GM19324 (cell line): ENCODE measurements at regions not wholly inside any gene's neighbourhood (a gene's known extent, or its start where the extent isn't known, plus 50 kb on each side); places are given as distances from the start of the nearest gene placed in this dataset.
A peak's percentile ranks its signal among the peaks of the same experiment; 100 is the strongest.
"Not testable (repeated sequence)": the region's sequence is repeated elsewhere in the genome, so short reads cannot be mapped to it uniquely, and the experiment has no call there.

Source experiments
- ATAC-seq: cut with Tn5 transposase; IDR thresholded peaks from one replicate; pipeline ENCODE4 v1.9.1; 2021; ENCODE audit warnings: mild to moderate bottlenecking, moderate library complexity; ENCODE audit not compliant: unreplicated experiment, low FRiP score

- ATAC-seq, result no peak
These were observed 860.3 kb upstream of the NDST4 start for GRCh38 chr4:115973768-115974167.

DNA sequence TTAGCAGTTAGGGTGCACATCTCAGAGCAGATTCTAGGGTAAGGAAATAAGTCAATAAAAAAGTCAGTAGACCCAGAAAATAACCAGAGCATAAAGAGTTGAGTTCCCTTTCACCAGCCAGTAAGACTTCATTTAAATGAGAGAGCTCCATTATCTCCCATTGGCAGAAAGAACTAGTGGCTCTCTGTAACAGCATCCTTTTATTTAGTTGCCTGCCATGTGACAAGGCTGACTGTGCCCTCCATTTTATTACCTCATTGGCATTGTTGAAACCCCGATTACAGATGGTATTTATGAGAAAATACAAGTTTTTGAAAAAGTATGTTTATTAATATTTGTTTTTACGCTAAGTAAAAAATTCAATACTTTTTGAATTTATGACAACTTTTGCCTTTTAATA lies 859.5 kb upstream of the NDST4 start:
- ATAC-seq, result no peak

- ATAC-seq, result no peak
These were observed 857.4 kb upstream of the NDST4 start for GRCh38 chr4:115970859-115971258.

DNA sequence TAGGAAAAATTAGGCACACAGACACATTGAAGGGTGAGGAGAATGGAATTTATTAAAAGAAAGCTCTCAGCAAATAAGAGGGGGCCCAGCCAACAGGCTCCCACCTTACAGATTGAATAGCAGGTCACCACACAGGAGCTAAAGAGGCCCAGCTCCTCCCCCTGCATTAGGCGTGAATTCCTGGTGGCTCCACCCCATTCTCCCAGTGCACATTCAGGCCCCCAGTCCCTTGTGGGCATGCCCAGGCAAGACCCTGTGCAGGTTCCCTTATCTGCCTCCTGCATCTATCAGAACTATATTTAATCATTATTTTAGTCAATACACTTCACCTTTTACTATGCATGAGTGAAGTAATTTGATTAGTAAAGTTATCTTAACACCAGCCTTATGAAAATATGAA lies 856.3 kb upstream of the NDST4 start:
- ATAC-seq, result no peak

- ATAC-seq, result no peak
These were observed 852.2 kb upstream of the NDST4 start for GRCh38 chr4:115965588-115965987.

DNA sequence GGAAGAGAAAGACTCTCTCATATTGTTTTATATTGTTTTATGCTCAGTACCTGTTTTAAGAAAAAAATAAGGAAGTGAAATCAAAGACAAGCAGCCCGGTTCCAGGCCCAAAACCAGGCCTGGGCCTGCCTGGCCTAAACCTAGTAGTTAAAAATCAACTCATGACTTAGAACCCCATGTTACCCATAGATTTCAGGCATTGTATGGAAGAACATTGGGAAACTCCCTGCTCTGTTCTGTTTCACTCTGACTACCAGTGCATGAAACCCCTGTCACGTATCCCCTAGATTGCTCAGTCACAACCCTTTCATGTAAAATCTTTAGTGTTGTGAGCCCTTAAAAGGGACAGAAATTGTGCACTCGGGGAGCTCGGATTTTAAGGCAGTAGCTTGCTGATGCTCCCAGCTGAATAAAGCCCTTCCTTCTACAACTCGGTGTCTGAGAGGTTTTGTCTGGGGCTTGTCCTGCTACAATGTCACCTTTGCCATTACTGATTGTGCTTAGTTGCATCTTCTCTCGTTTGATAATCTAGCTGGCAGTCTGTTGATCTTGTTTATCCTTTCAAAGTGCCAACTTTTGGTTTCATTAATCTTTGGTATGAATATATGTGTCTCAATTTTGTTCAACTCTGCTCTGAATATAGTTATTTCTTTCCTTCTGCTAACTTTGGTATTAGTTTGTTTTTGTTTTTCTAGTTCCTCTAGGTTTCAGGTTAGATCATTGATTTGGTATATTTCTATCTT lies 842.8 kb upstream of the NDST4 start:
- peak; percentile 73 for ATAC-seq

DNA sequence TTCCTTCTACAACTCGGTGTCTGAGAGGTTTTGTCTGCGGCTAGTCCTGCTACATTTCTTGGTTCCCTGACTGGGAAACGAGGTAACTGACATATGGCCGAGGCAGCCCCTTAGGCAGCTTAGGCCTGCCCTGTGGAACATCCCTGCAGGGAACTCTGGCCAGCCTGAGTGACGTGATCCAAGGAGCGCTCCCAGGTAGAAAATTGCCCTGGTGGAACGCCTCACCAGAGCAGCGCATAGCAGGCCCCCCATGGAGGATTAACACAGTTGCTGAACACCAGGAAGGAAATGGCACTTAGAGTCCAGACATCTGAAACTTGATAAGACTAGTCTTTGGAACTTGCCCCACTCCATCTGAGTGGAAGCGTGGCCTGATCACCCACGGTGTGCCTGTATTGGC lies 837.4 kb upstream of the NDST4 start:
- no peak for ATAC-seq

DNA sequence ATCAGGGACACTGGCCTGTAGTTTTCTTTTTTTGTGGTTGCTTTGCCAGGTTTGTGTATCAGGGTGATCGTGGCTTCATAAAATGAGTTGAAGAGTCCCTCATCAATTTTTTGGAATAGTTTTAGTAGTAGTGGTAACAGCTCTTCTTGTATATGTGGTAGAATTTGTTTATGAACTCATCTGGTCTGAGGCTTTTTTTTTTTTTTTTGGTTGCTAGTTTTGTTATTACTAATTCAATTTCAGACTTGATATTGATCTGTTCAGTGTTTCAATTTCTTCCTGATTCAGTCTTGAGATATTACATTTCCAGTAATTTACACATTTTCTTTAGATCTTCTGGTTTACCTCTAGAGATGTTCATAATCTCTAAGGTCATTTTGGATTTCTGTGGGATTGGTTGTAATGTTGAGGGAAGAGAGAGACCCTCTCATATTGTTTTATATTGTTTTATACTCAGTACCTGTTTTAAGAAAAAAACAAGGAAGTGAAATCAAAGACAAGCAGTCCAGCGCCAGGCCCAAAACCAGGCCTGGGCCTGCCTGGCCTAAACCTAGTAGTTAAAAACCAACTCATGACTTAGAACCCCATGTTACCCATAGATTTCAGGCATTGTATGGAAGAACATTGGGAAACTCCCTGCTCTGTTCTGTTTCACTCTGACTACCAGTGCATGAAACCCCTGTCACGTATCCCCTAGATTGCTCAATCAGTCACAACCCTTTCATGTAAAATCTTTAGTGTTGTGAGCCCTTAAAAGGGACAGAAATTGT lies 836.7 kb upstream of the NDST4 start:
- not testable (repeated sequence) for ATAC-seq

DNA sequence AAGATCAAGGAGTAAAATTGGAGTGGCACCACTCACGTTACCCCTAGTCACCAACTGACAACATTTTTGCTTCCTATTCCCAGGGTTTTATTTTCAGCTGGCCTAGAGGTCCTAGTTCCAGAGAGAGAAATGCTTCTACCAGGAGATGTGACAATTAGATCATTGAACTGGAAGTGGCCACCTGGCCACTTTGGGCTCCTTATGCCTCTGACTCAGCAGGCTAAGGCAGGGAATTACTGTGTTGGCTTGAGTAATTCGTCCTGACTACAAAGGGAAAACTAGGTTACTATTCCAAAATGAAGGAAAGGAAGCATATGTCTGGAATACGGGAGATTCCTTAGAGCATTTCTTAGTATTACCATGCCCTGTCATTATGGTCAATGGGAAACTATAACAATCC lies 831.6 kb upstream of the NDST4 start:
- ATAC-seq, result no peak

- no peak for ATAC-seq
These were observed 830.9 kb upstream of the NDST4 start for GRCh38 chr4:115944146-115944905.

- no peak for ATAC-seq
These were observed 825.5 kb upstream of the NDST4 start for GRCh38 chr4:115938764-115939443.

DNA sequence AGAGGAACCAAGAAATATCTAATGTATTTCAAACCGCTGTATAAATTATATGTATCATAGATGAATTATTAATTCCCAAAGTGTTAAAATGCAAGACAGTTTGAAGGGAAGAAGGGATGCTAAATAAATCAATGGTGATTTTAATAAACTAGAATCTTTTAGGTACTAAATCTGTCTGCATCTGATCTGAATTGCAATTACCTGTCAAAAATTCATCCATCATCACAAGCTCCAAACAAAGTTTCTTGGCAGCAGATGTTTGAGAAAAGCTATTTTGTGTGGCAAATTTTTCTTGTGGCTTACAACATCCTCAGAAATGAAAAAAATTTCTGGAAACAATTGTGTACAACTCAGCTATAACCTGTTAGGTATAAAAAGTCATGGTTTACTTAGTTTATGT lies 816.0 kb upstream of the NDST4 start:
- ATAC-seq, result no peak

- ATAC-seq, result no peak
These were observed 814.0 kb upstream of the NDST4 start for GRCh38 chr4:115927382-115927781.

DNA sequence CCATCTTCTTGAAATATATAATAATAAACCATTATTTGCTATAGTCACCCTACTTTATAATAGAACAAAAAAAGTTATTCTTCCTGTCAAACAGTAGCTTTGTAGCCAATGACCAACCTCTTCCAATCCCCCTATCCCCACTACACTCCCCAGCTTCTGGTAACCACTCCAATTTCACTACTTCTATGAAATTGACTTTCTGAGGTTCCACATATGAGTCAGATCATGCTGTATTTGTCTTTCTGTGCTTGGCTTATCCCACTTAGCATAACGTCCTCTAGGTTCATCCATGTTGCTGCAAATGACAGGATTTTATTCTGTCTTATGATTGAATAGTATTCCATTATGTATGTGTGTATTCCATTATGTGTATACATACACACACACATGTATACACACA lies 809.7 kb upstream of the NDST4 start:
- no peak for ATAC-seq

DNA sequence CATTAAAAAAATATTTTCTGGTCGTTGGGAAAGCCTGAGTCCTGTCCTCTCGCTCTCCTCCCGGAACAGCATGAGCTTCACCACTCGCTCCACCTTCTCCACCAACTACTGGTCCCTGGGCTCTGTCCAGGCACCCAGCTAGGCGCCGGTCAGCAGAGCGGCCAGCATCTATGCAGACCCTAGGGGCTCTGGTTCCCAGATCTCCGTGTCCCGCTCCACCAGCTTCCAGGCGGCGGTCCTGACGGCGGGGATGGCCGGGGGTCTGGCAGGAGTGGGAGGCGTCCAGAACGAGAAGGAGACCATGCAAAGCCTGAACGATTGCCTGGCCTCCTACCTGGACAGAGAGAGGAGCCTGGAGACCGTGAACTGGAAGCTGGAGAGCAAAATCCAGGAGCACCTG lies 807.2 kb upstream of the NDST4 start:
- ATAC-seq, result no peak

GRCh38 chr4:115918149-115918548 lies 804.7 kb upstream of the NDST4 start:
- no peak for ATAC-seq

DNA sequence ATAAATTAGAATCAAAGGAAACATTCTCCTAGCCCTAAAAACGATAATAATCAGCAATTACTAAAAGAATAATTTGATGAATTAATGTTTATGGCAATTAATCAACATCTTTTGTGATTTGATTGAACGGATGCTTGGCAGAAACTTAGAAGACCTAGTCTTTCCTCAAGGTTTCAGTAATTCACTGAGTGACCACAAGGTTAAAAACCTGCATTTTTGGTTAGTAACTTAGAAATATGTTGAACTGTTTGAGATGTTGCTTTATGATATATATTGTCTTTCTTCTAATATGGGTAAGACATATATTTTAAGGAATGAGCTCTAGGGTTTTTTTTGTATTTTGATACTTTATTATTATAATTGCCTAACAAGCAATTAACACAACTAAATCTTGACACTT lies 793.0 kb upstream of the NDST4 start:
- no peak for ATAC-seq

- no peak for ATAC-seq
These were observed 770.4 kb upstream of the NDST4 start for GRCh38 chr4:115883847-115884246.

DNA sequence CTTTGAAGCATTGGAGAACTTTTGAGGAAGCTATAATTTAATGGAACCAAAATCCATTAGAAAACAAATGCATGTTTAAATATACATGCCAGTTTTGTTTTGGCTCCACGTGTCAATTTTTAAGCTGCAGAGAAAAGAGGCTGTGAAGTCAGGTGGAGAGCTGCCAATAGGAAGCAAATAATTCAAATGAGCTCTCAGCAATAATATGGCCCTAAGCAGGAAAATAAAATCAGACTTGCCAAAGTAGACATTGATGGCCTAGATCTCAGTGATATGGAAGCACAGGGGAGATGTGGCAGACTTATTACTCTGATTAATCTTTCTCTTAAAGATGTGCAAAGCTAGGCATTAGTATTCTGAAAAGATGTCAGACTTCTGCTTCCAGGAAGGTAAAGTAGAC lies 769.8 kb upstream of the NDST4 start:
- no peak for ATAC-seq

GRCh38 chr4:115873048-115873447 lies 759.6 kb upstream of the NDST4 start:
- no peak for ATAC-seq

- ATAC-seq, result no peak
These were observed 758.2 kb upstream of the NDST4 start for GRCh38 chr4:115871596-115871995.
